GM18511 (cell line): ENCODE measurements at regions not wholly inside any gene's neighbourhood (a gene's known extent, or its start where the extent isn't known, plus 50 kb on each side); places are given as distances from the start of the nearest gene placed in this dataset.

Experiments
- ATAC-seq: cut with Tn5 transposase; IDR thresholded peaks from one replicate; pipeline ENCODE4 v1.9.1; 2021; ENCODE audit warnings: mild to moderate bottlenecking, moderate library complexity; ENCODE audit not compliant: unreplicated experiment

GRCh38 chr13:76231522-76232167, 595.5 kb downstream of the LMO7 start:
- no peak for ATAC-seq

- ATAC-seq, result no peak
These were observed 593.2 kb downstream of the LMO7 start for GRCh38 chr13:76229281-76229680.

GRCh38 chr13:76226941-76227340, 590.8 kb downstream of the LMO7 start:
- no peak for ATAC-seq

GRCh38 chr13:76225815-76226489, 589.8 kb downstream of the LMO7 start:
- no peak for ATAC-seq

GRCh38 chr13:76223999-76224398, 587.9 kb downstream of the LMO7 start:
- ATAC-seq, result no peak

- no peak for ATAC-seq
These were observed 587.4 kb downstream of the LMO7 start for GRCh38 chr13:76223565-76223964.

- ATAC-seq, result no peak
These were observed 586.4 kb downstream of the LMO7 start for GRCh38 chr13:76222511-76222910.

- no peak for ATAC-seq
These were observed 580.6 kb downstream of the LMO7 start for GRCh38 chr13:76216729-76217128.

- peak; percentile 23 for ATAC-seq
These were observed 577.9 kb downstream of the LMO7 start for GRCh38 chr13:76214001-76214400.

GRCh38 chr13:76213423-76213904, 577.3 kb downstream of the LMO7 start:
- ATAC-seq, result peak; percentile 66

- ATAC-seq, result no peak
These were observed 574.1 kb downstream of the LMO7 start for GRCh38 chr13:76210262-76210661.

GRCh38 chr13:76198568-76199163, 562.5 kb downstream of the LMO7 start:
- ATAC-seq, result no peak

GRCh38 chr13:76189882-76190519, 553.9 kb downstream of the LMO7 start:
- no peak for ATAC-seq

- no peak for ATAC-seq
These were observed 540.0 kb downstream of the LMO7 start for GRCh38 chr13:76175961-76176725.

GRCh38 chr13:76168661-76169060, 532.5 kb downstream of the LMO7 start:
- no peak for ATAC-seq

- ATAC-seq, result no peak
These were observed 528.2 kb downstream of the LMO7 start for GRCh38 chr13:76164290-76164689.

- ATAC-seq, result no peak
These were observed 527.6 kb downstream of the LMO7 start for GRCh38 chr13:76163761-76164160.

- no peak for ATAC-seq
These were observed 525.1 kb downstream of the LMO7 start for GRCh38 chr13:76160961-76161925.

- ATAC-seq, result no peak
These were observed 524.4 kb downstream of the LMO7 start for GRCh38 chr13:76160506-76160905.

- no peak for ATAC-seq
These were observed 521.8 kb downstream of the LMO7 start for GRCh38 chr13:76157926-76158325.
